ENCODE measurements at regions not wholly inside any gene's neighbourhood (a gene's known extent, or its start where the extent isn't known, plus 50 kb on each side); places are given as distances from the start of the nearest gene placed in this dataset.

- no peaks in the 10 kb centered on the region for H3K36me3 ChIP-seq
- no peaks in the 10 kb centered on the region for H3K4me1 ChIP-seq
- no peak for TF ChIP-seq CTCF (IDR thresholded peaks at IDR 0.05)
- DNase-seq = no peak
- intact Hi-C loops (cut with DNase I) = no loop called here
- no peak overlapping the region for H3K4me3 ChIP-seq
- H3K27me3 ChIP-seq = no peaks in the 10 kb centered on the region
- H3K9me3 ChIP-seq = no peaks in the 10 kb centered on the region
- no peak overlapping the region for H3K9ac ChIP-seq (ENCODE audit: low read depth in 2 of 2, low read length in 2 of 2)
- no peak overlapping the region for H3K27ac ChIP-seq
These were observed 263.5 kb upstream of the USP15 start for GRCh38 chr12:61996717-61997116.

- Histone ChIP-seq H3K4me1 (no peaks in the 10 kb centered on the region), H3K27ac (no peak overlapping the region), H3K36me3 (no peaks in the 10 kb centered on the region), H3K27me3 (no peaks in the 10 kb centered on the region), H3K9me3 (no peaks in the 10 kb centered on the region), H3K9ac (ENCODE audit: low read depth in 2 of 2, low read length in 2 of 2) (no peak overlapping the region), H3K4me3 (no peak overlapping the region)
- TF ChIP-seq CTCF (IDR thresholded peaks at IDR 0.05) = no peak
- DNase-seq = no peak
- intact Hi-C loops (cut with DNase I) = no loop called here
These were observed 261.4 kb upstream of the USP15 start for GRCh38 chr12:61998791-61999190.

GRCh38 chr12:61999311-61999710, 260.9 kb upstream of the USP15 start:
- H3K36me3 ChIP-seq = no peaks in the 10 kb centered on the region

GRCh38 chr12:62001424-62001823, 258.8 kb upstream of the USP15 start:
- Histone ChIP-seq H3K36me3 (no peaks in the 10 kb centered on the region), H3K4me3 (no peak overlapping the region), H3K27ac (no peak overlapping the region), H3K27me3 (no peaks in the 10 kb centered on the region), H3K4me1 (no peaks in the 10 kb centered on the region), H3K9me3 (no peaks in the 10 kb centered on the region), H3K9ac (ENCODE audit: low read depth in 2 of 2, low read length in 2 of 2) (no peak overlapping the region)
- intact Hi-C loops (cut with DNase I) = no loop called here
- no peak for TF ChIP-seq CTCF (IDR thresholded peaks at IDR 0.05)
- no peak for DNase-seq

More at GRCh38 chr12:61999311-61999710, 260.9 kb upstream of the USP15 start:
- no peak overlapping the region for H3K9ac ChIP-seq (ENCODE audit: low read depth in 2 of 2, low read length in 2 of 2)
- no peak overlapping the region for H3K4me3 ChIP-seq
- H3K4me1 ChIP-seq = no peaks in the 10 kb centered on the region
- TF ChIP-seq CTCF (IDR thresholded peaks at IDR 0.05) = no peak
- intact Hi-C loops (cut with DNase I) = no loop called here
- H3K27ac ChIP-seq = no peak overlapping the region
- H3K27me3 ChIP-seq = no peaks in the 10 kb centered on the region
- no peaks in the 10 kb centered on the region for H3K9me3 ChIP-seq
- no peak for DNase-seq

- H3K9ac ChIP-seq (ENCODE audit: low read depth in 2 of 2, low read length in 2 of 2) = no peak overlapping the region
- no peaks in the 10 kb centered on the region for H3K36me3 ChIP-seq
- H3K4me3 ChIP-seq = no peak overlapping the region
- no peaks in the 10 kb centered on the region for H3K4me1 ChIP-seq
- no peaks in the 10 kb centered on the region for H3K9me3 ChIP-seq
- no peak overlapping the region for H3K27ac ChIP-seq
- intact Hi-C loops (cut with DNase I) = no loop called here
- TF ChIP-seq CTCF (IDR thresholded peaks at IDR 0.05) = no peak
- H3K27me3 ChIP-seq = no peaks in the 10 kb centered on the region
- no peak for DNase-seq
These were observed 257.0 kb upstream of the USP15 start for GRCh38 chr12:62003226-62003625.

- intact Hi-C loops (cut with DNase I) = no loop called here
- Histone ChIP-seq H3K9me3 (no peaks in the 10 kb centered on the region), H3K36me3 (no peaks in the 10 kb centered on the region), H3K27ac (no peak overlapping the region), H3K4me3 (no peak overlapping the region), H3K9ac (ENCODE audit: low read depth in 2 of 2, low read length in 2 of 2) (no peak overlapping the region), H3K4me1 (no peaks in the 10 kb centered on the region), H3K27me3 (no peaks in the 10 kb centered on the region)
- TF ChIP-seq CTCF (IDR thresholded peaks at IDR 0.05) = no peak
- no peak for DNase-seq
These were observed 256.5 kb upstream of the USP15 start for GRCh38 chr12:62003701-62004100.

Data from colonic mucosa (tissue), 4 donors.